HCT116 (cell line): ENCODE measurements at regions not wholly inside any gene's neighbourhood (a gene's known extent, or its start where the extent isn't known, plus 50 kb on each side); places are given as distances from the start of the nearest gene placed in this dataset.
"Not testable (repeated sequence)": the region's sequence is repeated elsewhere in the genome, so short reads cannot be mapped to it uniquely, and the experiment has no call there.

Source experiments
- ATAC-seq: fragments of 200-7000 bp; cut with Tn5 transposase; 2 replicates; pipeline ENCODE4 v1.9.1; 2020; ENCODE audit warnings: mild to moderate bottlenecking, moderate library complexity
- BruUV-seq: library from RNA; stranded (reverse); fragments of 400-500 nt; replicated peaks from 2 replicates; lab custom pipeline; 2021; lab: Mats Ljungman, UMichigan
- CTCF ChIA-PET: fragments of 300-600 bp; sonication (Branson Sonifier 250); formaldehyde crosslinking; loops from one replicate; lab custom pipeline; 2021; ENCODE audit warnings: antibody characterized with exemption; lab: Charles Lee
- POLR2A ChIA-PET: fragments of 300-600, 350-600 bp; sonication (Branson Sonifier 250); formaldehyde crosslinking; loops from one replicate; lab custom pipeline; 2021; ENCODE audit warnings: antibody characterized with exemption; lab: Charles Lee
- RAD21 ChIA-PET, 2 experiments: fragments of 300-600 bp; sonication (Branson Sonifier 250); formaldehyde crosslinking; loops; one replicate each; lab custom pipeline; 2023; ENCODE audit warnings: low total read pairs in 2 of 2; ENCODE audit not compliant: uncharacterized antibody in 2 of 2, unreplicated experiment in 2 of 2, low non-redundant PET in 1 of 2; lab: Charles Lee
- DNase-seq: peaks from one replicate; pipeline ENCODE4 v3.0.0-alpha.2; 2010; ENCODE audit warnings: low read depth, low spot score
- H2AFZ ChIP-seq: fragments of 200-600 bp; shearing (Covaris generic), sonication (generic); 2 replicates; pipeline ENCODE4 v1.6.1; 2017; ENCODE audit warnings: low read depth, mixed run types, mixed read lengths, antibody characterized with exemption, low read length; ENCODE audit not compliant: poor library complexity, severe bottlenecking
- H3K27ac ChIP-seq: 2 replicates; pipeline ENCODE4 v1.5.1; 2012; ENCODE audit warnings: low read depth, low read length
- H3K27me3 ChIP-seq: fragments of 200-600 bp; sonication (generic); 2 replicates; pipeline ENCODE4 v1.6.1; 2016; ENCODE audit warnings: mixed run types, low read length, mixed read lengths; ENCODE audit not compliant: insufficient read depth
- H3K36me3 ChIP-seq, 2 experiments: fragments of 200-500 bp in 1 of 2; fragments of 200-600 bp in 1 of 2; sonication (Bioruptor generic) in 1 of 2; sonication (generic) in 1 of 2; 2 replicates each; pipeline versions ENCODE4 v1.5.1 to v1.6.1; 2014 to 2016; ENCODE audit warnings: low read length in 2 of 2, inconsistent platforms in 1 of 2, mixed read lengths in 1 of 2, mixed run types in 1 of 2; ENCODE audit not compliant: insufficient read depth in 2 of 2, control insufficient read depth in 1 of 2
- H3K4me1 ChIP-seq, 2 experiments: fragments of 200-600 bp in 1 of 2; sonication (generic) in 1 of 2; 2 replicates each; pipeline versions ENCODE4 v1.5.1 to v1.6.1; 2012 to 2017; ENCODE audit warnings: low read length in 2 of 2, inconsistent platforms in 1 of 2, mild to moderate bottlenecking in 1 of 2, mixed read lengths in 1 of 2, mixed run types in 1 of 2, moderate library complexity in 1 of 2; ENCODE audit not compliant: insufficient read depth in 2 of 2, control insufficient read depth in 1 of 2
- H3K4me2 ChIP-seq: fragments of 200-600 bp; sonication (generic); 2 replicates; pipeline ENCODE4 v1.6.1; 2017; ENCODE audit warnings: mixed run types, low read length, mixed read lengths
- H3K4me3 ChIP-seq, 2 experiments: fragments of 200-600 bp in 1 of 2; sonication (generic) in 1 of 2; replicated peaks in 1 of 2; 2 replicates each; pipeline ENCODE4 v1.5.1; 2011 to 2016; ENCODE audit warnings: low read length in 2 of 2, control low read depth in 1 of 2, low read depth in 1 of 2, mild to moderate bottlenecking in 1 of 2, mixed read lengths in 1 of 2, mixed run types in 1 of 2
- H3K79me2 ChIP-seq: fragments of 200-600 bp; sonication (generic); 2 replicates; pipeline ENCODE4 v1.6.1; 2017; ENCODE audit warnings: mild to moderate bottlenecking, mixed run types, low read length, moderate library complexity, mixed read lengths; ENCODE audit not compliant: insufficient read depth
- H3K9ac ChIP-seq: fragments of 200-600 bp; sonication (generic); 2 replicates; pipeline ENCODE4 v1.6.1; 2016; ENCODE audit warnings: low read length, mixed read lengths
- H3K9me2 ChIP-seq: fragments of 200-600 bp; sonication (generic), shearing (Covaris generic); 2 replicates; pipeline ENCODE4 v1.6.1; 2017; ENCODE audit warnings: mixed run types, mild to moderate bottlenecking, moderate library complexity; ENCODE audit not compliant: insufficient read depth
- H3K9me3 ChIP-seq, 2 experiments: fragments of 200-500 bp in 1 of 2; fragments of 200-600 bp in 1 of 2; sonication (Bioruptor generic) in 1 of 2; sonication (generic) in 1 of 2; 2 replicates each; pipeline ENCODE4 v1.6.1; 2014 to 2017; ENCODE audit warnings: low read length in 2 of 2, mixed read lengths in 2 of 2, inconsistent platforms in 1 of 2, low read depth in 1 of 2, mild to moderate bottlenecking in 1 of 2, mixed run types in 1 of 2, moderate library complexity in 1 of 2; ENCODE audit not compliant: control insufficient read depth in 1 of 2, insufficient read depth in 1 of 2
- H4K20me1 ChIP-seq: fragments of 200-600 bp; sonication (generic), shearing (Covaris generic); 2 replicates; pipeline ENCODE4 v1.6.1; 2017; ENCODE audit warnings: mixed run types, mild to moderate bottlenecking, moderate library complexity; ENCODE audit not compliant: insufficient read depth
- intact Hi-C: fragments of 100-400 bp; cut with micrococcal nuclease; formaldehyde crosslinking; loops from 2 replicates; pipeline ENCODE4 v1.10.0; 2022

DNA sequence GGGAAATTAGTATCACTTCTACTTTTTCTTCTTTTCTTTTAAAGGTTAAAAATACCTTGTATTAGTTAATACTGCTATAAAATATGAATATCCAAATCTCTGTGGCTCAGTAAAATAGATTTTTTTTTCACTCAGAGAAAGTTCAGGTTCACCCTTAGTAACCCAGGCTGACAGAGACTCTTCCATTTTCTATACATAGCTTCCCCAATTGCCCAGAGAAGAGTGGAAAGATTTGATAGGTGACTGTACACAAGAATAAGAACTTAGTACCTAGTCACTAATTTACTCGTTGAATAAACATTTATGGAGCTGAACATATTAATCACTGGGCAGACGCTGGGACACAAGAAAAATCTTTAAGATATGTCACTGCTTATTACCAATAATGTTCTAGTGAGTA, 77.2 kb upstream of the AGAP9 start:
- H2AFZ ChIP-seq, H3K27me3 ChIP-seq, H3K4me1 ChIP-seq, H3K79me2 ChIP-seq, H3K27ac ChIP-seq, BruUV-seq, H3K9me3 ChIP-seq, DNase-seq, H3K9me2 ChIP-seq, H3K4me2 ChIP-seq, H3K36me3 ChIP-seq, H3K9ac ChIP-seq, POLR2A ChIA-PET, H3K4me3 ChIP-seq, RAD21 ChIA-PET, intact Hi-C loops, ATAC-seq, H4K20me1 ChIP-seq, CTCF ChIA-PET: not testable (repeated sequence)

DNA sequence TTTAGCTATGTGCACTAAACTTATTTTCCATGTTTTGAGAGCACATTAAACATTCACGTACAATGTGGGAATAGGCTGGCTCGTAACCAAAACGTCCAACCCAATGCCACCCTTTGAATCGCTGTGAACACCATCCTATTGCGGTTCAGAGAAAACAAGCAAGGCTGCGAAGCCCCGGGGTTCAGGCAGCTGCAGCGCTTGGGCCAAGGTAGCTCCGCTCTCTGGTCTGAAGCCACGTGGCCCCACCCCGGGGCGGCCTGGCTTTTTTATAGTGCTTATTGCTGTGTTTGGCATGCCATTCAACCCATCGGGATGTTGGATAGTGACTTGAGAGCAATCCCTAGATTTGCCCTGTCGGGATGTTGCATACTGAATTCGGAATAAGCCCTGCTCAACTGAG, 76.7 kb upstream of the AGAP9 start:
- H3K27me3 ChIP-seq, H3K27ac ChIP-seq, RAD21 ChIA-PET, BruUV-seq, ATAC-seq, CTCF ChIA-PET, H3K36me3 ChIP-seq, H3K9me2 ChIP-seq, H3K4me2 ChIP-seq, H2AFZ ChIP-seq, H3K4me3 ChIP-seq, intact Hi-C loops, H3K9ac ChIP-seq, H3K79me2 ChIP-seq, H3K4me1 ChIP-seq, H4K20me1 ChIP-seq, H3K9me3 ChIP-seq, POLR2A ChIA-PET, DNase-seq: not testable (repeated sequence)

DNA sequence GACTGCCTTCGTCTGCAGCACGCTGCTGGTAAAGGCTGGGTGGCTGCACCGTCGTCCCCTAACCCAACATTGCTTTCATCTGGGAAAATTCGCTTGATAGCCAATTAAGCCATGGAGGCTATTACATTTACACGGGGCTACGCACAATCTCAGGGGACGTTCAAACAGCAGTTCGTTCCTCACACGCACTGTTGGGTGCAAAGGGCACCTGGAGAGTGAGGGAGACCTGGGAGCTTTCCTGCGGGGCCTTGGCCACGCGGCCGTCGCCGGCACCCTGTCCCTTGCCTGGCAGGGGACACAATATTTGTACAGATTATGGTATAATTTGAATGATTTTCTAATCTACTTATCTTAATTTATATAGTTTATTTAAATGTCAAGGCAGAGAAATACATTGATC, 76.2 kb upstream of the AGAP9 start:
- intact Hi-C loops, H3K9me2 ChIP-seq, H3K4me3 ChIP-seq, BruUV-seq, POLR2A ChIA-PET, H3K4me2 ChIP-seq, H3K9ac ChIP-seq, H3K27ac ChIP-seq, H3K4me1 ChIP-seq, H3K79me2 ChIP-seq, RAD21 ChIA-PET, H3K9me3 ChIP-seq, H2AFZ ChIP-seq, H3K36me3 ChIP-seq, H4K20me1 ChIP-seq, H3K27me3 ChIP-seq, ATAC-seq, DNase-seq, CTCF ChIA-PET: not testable (repeated sequence)

DNA sequence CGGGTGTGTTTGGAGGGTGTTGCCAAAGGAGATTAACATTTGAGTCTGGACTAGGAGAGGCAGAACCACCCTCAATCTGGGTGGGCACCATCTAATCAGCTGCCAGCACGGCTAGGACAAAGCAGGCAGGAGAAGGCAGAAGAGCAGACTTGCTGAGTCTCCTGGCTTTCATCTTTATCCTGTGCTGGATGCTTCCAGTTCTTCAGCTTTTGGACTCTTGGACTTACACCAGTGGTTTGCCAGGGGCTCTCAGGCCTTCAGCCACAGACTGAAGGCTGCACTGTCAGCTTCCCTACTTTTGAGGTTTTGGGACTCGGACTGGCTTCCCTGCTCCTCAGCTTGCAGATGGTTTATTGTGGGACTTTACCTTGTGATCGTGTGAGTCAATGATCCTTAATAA, 70.4 kb upstream of the AGAP9 start:
- BruUV-seq, H3K27ac ChIP-seq, H3K9ac ChIP-seq, intact Hi-C loops, H3K4me1 ChIP-seq, H4K20me1 ChIP-seq, H3K4me2 ChIP-seq, H3K9me3 ChIP-seq, RAD21 ChIA-PET, H3K27me3 ChIP-seq, H3K36me3 ChIP-seq, H3K79me2 ChIP-seq, CTCF ChIA-PET, H2AFZ ChIP-seq, H3K9me2 ChIP-seq, ATAC-seq, POLR2A ChIA-PET, DNase-seq, H3K4me3 ChIP-seq: not testable (repeated sequence)

DNA sequence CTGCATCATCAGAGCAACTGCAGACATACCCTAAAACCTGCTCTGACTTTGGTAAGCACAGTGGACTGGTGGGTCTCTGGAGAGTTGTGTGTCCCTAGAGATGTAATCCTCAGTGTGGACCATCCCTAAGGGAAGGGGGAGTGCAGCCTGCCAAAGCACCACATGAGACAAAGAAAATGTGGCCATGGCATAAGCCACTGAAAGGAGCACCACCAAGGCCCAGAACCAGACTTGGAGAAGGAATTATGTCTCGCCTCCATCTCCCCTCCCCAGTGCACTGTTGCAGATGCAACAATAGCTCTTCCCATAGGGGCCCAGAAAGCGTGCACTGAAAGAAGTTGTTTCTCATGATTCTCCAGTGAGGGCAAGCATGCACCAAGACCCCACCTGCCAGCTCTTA, 69.7 kb upstream of the AGAP9 start:
- H3K36me3 ChIP-seq, H3K4me2 ChIP-seq, H3K79me2 ChIP-seq, H3K27me3 ChIP-seq, RAD21 ChIA-PET, intact Hi-C loops, H3K4me3 ChIP-seq, H3K9me2 ChIP-seq, H4K20me1 ChIP-seq, H3K4me1 ChIP-seq, CTCF ChIA-PET, H3K9me3 ChIP-seq, ATAC-seq, BruUV-seq, POLR2A ChIA-PET, H3K9ac ChIP-seq, H3K27ac ChIP-seq, H2AFZ ChIP-seq, DNase-seq: not testable (repeated sequence)
